HG03457 (cell line): ENCODE measurements at regions not wholly inside any gene's neighbourhood (a gene's known extent, or its start where the extent isn't known, plus 50 kb on each side); places are given as distances from the start of the nearest gene placed in this dataset.
"Not testable (repeated sequence)": the region's sequence is repeated elsewhere in the genome, so short reads cannot be mapped to it uniquely, and the experiment has no call there.

Source experiments
- ATAC-seq: cut with Tn5 transposase; IDR thresholded peaks from one replicate; pipeline ENCODE4 v1.9.1; 2021; ENCODE audit warnings: moderate number of reproducible peaks; ENCODE audit not compliant: unreplicated experiment

GRCh38 chr5:101532430-101532829 lies 629.3 kb upstream of the ST8SIA4 start:
- ATAC-seq, result no peak

- no peak for ATAC-seq
Measured at GRCh38 chr5:101531026-101531425, 627.9 kb upstream of the ST8SIA4 start.

GRCh38 chr5:101529094-101529493 lies 626.0 kb upstream of the ST8SIA4 start:
- not testable (repeated sequence) for ATAC-seq

- ATAC-seq, result no peak
Measured at GRCh38 chr5:101520417-101520816, 617.3 kb upstream of the ST8SIA4 start.

DNA sequence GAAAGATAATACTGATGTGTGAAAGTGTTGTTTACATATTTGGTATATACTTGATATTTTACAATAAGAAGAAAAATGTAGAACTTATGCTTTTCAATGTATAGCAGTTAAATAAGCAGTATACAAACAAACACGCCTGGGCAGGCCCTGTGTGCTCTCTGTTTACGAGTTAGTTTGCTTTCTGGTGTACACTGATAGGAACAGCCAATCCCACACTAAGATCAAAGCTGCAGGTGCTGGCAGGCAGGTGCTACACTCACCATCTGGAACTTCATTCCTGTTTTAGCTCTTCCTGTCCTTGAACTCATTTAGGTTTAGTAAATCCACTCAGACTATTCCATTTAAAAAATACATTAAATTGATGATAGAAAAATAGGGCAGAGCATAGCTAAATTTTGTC lies 614.7 kb upstream of the ST8SIA4 start:
- ATAC-seq, result no peak

- ATAC-seq, result no peak
Measured at GRCh38 chr5:101515721-101516120, 612.6 kb upstream of the ST8SIA4 start.

DNA sequence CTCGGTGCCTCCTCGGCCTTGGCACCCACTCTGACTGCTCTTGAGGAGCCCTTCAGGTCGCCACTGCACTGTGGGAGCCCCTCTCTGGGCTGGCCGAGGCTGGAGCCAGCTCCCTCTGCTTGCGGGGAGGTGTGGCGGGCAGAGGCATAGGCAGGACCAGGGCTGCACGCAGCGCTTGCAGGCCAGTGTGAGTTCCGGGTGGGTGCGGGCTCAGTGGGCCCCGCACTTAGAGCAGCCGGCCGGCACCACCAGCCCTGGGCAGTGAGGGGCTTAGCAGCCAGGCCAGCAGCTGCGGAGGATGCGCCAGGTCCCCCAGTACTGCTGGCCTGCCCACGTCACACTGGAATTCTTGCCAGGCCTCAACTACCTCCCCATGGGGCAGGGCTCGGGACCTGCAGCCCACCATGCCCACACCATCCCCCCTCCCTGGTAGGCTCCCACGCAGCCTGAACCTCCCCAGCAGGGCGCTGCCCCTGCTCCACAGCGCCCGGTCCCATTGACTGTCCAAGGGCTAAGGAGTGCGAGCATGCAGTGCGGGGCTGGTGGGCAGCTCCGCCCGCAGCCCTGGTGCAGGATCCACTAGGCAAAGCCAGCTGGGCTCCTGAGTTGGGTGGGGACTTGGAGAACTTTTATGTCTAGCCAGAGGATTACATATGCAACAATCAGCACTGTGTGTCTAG lies 602.9 kb upstream of the ST8SIA4 start:
- ATAC-seq, result no peak

GRCh38 chr5:101482931-101483330 lies 579.8 kb upstream of the ST8SIA4 start:
- no peak for ATAC-seq

GRCh38 chr5:101473483-101473882 lies 570.4 kb upstream of the ST8SIA4 start:
- ATAC-seq, result no peak

GRCh38 chr5:101461455-101461854 lies 558.4 kb upstream of the ST8SIA4 start:
- no peak for ATAC-seq

- no peak for ATAC-seq
Measured at GRCh38 chr5:101458587-101458986, 555.5 kb upstream of the ST8SIA4 start.

GRCh38 chr5:101455851-101456250 lies 552.8 kb upstream of the ST8SIA4 start:
- no peak for ATAC-seq

DNA sequence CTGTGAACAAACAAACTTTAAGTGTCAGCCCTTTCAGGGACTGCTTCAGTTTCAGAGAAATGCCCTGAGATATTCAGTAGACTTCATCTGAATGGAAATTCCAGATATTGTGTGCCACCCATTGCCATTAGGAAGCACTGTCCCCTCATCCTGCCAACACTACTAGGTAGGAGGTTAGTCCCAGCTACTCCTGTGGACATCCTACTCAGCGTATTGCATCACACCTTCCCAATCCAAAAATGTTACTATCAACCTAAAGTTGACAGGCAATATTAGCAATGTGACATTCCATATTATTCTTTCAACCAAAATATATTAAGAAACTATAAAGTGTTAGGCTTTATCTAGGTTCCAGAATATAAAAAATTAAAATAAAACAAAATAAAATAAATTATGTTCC lies 552.0 kb upstream of the ST8SIA4 start:
- ATAC-seq, result no peak

DNA sequence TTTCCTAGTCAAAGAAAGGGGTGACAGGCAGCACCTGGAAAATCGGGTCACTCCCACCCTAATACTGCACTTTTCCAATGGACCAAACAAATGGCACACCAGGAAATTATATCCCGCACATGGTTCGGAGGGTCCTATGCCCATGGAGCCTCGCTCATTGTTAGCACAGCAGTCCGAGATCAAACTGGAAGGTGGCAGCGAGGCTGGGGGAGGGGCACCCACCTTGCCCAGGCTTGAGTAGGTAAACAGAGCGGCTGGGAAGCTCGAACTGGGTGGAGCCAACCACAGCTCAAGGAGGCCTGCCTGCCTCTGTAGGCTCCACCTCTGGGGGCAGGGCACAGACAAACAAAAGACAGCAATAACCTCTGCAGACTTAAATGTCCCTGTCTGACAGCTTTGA lies 539.2 kb upstream of the ST8SIA4 start:
- not testable (repeated sequence) for ATAC-seq

DNA sequence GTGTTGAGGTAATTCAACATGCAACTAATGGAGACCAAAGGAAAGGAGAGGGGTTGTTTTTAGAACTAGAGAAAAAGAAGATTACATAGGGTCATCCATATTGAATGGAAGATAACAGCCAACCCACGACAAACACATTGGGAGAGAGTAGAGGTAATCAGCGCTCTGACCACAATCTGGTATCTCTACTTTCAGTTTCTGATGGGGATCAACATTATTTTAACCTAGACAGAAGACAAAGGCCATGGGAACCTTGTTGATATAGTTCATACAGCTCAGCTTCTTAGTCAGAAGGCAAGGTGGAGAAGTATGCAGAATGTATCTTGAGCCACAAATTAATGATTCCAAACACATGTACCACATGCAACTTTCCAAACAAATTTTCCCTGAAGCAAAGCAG lies 537.1 kb upstream of the ST8SIA4 start:
- ATAC-seq, result no peak

- no peak for ATAC-seq
Measured at GRCh38 chr5:101437351-101437750, 534.3 kb upstream of the ST8SIA4 start.

- ATAC-seq, result no peak
Measured at GRCh38 chr5:101435768-101436167, 532.7 kb upstream of the ST8SIA4 start.

DNA sequence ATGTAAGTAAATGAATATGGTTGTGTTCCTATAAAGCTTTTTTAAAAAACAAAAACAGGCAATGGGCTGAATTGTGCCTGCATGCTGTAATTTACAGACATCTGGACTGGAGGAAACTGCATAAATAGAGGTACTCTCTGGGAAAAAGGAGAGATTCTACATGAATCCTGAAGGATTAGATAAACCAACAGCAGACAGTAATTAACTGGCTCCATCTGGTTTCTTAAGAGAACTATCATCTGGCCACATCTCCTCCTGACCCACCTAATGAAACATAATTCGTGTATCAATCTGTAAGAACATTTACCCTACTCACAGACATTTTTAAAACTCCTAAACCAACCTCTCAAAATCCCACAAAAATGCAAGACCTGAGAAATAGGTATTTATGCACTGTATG lies 528.1 kb upstream of the ST8SIA4 start:
- no peak for ATAC-seq

DNA sequence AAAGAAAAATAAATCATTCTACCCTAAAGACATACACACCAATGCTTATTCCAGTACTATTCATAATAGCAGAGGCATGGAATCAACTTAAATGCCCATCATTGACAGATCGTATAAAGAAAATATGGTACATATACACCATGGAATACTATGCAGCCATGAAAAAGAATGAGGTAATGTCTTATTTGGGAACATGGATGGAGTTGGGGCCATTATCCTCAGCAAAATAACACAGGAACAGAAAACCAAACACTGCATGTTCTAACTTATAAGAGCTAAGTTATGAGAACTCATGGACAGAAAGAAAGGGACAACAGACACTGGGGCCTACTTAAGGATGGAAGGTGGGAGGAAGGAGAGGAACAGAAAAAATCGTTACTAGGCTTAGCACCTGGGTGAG lies 527.5 kb upstream of the ST8SIA4 start:
- no peak for ATAC-seq

- ATAC-seq, result no peak
Measured at GRCh38 chr5:101429241-101429640, 526.2 kb upstream of the ST8SIA4 start.

DNA sequence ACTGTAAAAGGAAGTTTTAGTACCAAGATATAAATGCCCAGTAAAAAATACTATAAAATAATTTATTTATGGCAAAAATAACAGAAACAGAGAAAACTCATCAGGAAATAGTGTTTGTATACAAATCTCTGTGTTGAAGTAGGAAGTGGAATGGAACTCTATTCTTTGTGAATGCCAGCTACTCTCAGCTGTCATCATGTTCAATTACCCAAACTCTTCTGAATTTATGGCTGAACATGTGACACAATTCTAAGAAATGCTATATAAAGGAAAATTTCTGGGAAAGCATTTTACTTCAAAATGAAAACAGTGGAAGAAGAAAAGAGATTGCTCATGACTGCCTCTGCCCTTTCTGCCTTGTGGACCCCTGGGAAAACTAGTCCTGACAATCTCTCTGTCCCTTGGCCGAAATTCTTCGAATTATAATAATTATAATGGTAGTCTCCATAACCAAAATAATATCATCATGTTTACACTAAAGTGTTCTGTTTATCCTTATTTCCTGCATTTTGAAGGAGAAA lies 522.3 kb upstream of the ST8SIA4 start:
- no peak for ATAC-seq

DNA sequence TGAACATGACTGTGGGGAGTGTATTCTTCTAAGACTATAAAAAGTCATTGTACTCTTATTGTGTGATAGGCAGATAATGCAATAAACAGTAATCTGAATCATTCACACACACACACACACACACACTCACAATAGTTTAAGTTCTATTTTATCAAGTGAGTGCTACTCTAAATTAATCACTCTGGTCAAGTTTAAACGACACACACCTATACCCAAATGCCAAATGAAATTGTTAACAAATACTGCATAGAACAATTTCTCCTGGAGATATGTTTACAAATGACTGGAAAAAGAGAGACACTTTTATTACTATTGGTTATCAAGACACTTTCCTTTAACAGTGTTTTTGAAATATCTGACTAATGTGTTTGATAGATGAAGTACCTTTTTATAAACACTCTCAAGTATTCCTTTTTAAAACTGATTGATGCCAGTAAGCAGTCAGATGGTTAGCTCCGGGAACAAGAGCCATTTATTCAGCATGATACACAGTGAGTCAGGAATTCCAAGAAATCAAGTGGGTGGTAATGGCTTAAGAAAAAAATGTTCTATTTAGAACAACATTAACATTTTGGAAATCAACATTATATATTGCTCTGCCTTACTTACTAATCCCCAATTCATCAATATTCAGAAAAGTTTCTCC lies 521.6 kb upstream of the ST8SIA4 start:
- no peak for ATAC-seq

DNA sequence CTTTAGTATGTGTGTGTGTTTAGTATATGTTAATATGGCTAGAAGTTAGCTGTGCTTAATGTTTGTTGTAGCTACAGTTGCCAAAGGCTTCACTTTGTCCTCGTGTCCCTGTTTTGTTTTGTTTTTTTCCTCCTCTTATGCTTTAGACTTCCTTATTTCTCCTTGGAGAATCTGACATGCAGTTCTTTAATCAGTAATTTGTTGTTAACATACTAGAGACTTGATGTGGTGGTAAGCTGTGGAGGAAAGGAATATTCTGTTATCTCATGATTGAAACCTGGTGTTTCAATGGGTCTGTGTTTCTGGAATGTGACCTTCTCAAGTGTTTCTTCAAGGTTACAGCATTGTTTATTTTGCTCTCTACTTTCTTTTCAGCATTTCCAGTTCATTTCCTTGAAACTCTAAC lies 515.6 kb upstream of the ST8SIA4 start:
- ATAC-seq, result no peak
